Neural progenitor cell (in vitro differentiated cells): ENCODE measurements at regions not wholly inside any gene's neighbourhood (a gene's known extent, or its start where the extent isn't known, plus 50 kb on each side); places are given as distances from the start of the nearest gene placed in this dataset.

Experiments
- EZH2 ChIP-seq: fragments of 200-600 bp; sonication (generic); IDR thresholded peaks from 2 replicates; pipeline ENCODE4 v1.6.1; 2017; ENCODE audit warnings: antibody characterized with exemption, mild to moderate bottlenecking, moderate library complexity
- TF ChIP-seq, protein P1 (sequence below): fragments of 200-600 bp; sonication (generic); IDR thresholded peaks from 2 replicates; pipeline ENCODE4 v1.5.1; 2017; ENCODE audit warnings: antibody characterized with exemption, mild to moderate bottlenecking

DNA sequence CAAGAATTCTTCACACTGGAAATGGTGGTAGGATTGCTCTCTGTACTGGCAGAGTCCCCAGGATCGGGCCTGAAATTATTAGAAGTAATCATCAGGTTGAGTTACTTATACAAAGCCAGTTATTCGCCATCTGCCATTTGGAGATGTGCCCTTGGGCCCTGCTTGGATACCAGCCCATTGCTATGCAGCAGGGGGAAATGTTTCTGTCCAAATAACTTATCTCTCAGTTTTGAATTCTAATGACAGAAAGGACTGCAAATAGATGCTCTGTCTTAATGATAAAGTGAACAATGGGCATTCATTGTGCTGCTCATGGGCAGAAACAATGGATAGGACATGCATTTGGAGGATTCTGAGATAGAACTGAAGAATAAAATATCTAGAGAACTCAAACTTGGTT lies 139.1 kb upstream of the PELI2 start:
- TF ChIP-seq, protein P1, sequence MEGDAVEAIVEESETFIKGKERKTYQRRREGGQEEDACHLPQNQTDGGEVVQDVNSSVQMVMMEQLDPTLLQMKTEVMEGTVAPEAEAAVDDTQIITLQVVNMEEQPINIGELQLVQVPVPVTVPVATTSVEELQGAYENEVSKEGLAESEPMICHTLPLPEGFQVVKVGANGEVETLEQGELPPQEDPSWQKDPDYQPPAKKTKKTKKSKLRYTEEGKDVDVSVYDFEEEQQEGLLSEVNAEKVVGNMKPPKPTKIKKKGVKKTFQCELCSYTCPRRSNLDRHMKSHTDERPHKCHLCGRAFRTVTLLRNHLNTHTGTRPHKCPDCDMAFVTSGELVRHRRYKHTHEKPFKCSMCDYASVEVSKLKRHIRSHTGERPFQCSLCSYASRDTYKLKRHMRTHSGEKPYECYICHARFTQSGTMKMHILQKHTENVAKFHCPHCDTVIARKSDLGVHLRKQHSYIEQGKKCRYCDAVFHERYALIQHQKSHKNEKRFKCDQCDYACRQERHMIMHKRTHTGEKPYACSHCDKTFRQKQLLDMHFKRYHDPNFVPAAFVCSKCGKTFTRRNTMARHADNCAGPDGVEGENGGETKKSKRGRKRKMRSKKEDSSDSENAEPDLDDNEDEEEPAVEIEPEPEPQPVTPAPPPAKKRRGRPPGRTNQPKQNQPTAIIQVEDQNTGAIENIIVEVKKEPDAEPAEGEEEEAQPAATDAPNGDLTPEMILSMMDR: no peak
- TF ChIP-seq EZH2: no peak
